Activated CD4-positive, alpha-beta memory T cell treated with anti-CD3 and anti-CD28 coated beads, Interleukin-2, amount 10 ng/mL, durations not matched to agents 7 days and 5 days (primary cell): ENCODE measurements at regions not wholly inside any gene's neighbourhood (a gene's known extent, or its start where the extent isn't known, plus 50 kb on each side); places are given as distances from the start of the nearest gene placed in this dataset.
A peak's percentile ranks its signal among the peaks of the same experiment; 100 is the strongest.

Source experiments
- CTCF ChIA-PET: fragments of 350-600 bp; sonication (Branson Sonifier 250); formaldehyde crosslinking; loops from one replicate; lab custom pipeline; 2021; ENCODE audit warnings: antibody characterized with exemption, inconsistent platforms; lab: Charles Lee
- POLR2A ChIA-PET: fragments of 350-600 bp; sonication (Branson Sonifier 250); formaldehyde crosslinking; loops from one replicate; lab custom pipeline; 2021; ENCODE audit warnings: antibody characterized with exemption; lab: Charles Lee
- DNase-seq: peaks from one replicate; pipeline ENCODE4 v3.0.0-alpha.2; 2020
- H3K27ac Mint-ChIP-seq: one replicate; pipeline ENCODE4 v1.8.0; 2021; ENCODE audit warnings: mild to moderate bottlenecking, mixed read lengths
- H3K27me3 Mint-ChIP-seq: one replicate; pipeline ENCODE4 v1.8.0; 2021; ENCODE audit warnings: mixed read lengths
- H3K36me3 Mint-ChIP-seq: one replicate; pipeline ENCODE4 v1.8.0; 2021; ENCODE audit warnings: low read depth, mixed read lengths
- H3K4me1 Mint-ChIP-seq: one replicate; pipeline ENCODE4 v1.8.0; 2021; ENCODE audit warnings: mixed read lengths
- H3K4me3 Mint-ChIP-seq: one replicate; pipeline ENCODE4 v1.8.0; 2021; ENCODE audit warnings: mild to moderate bottlenecking, mixed read lengths
- H3K9me3 Mint-ChIP-seq: one replicate; pipeline ENCODE4 v1.8.0; 2021; ENCODE audit warnings: mixed read lengths

DNA sequence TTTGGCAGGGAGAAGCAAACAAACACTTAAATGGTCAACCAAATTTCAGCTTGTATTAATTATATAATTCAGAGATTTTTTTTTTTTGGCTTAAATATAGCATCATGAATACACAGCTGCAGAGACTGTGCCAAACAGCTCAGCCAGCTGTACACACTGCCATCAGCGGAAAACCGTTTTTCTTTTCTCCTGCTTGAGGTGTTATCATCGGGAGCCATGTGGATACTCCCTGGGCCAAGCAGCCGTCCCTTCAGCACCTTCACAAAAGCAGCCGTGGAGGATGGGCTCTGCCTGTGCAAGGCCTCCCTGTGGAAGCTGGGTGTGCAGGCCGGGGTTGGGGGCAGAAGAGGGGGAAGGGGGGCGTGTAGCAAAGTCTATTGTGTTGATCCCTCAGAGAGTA, 85.0 kb downstream of the NUF2 start:
- no peak for DNase-seq
- CTCF ChIA-PET = no interaction called here
- H3K9me3 Mint-ChIP-seq = no peaks in the 10 kb centered on the region

DNA sequence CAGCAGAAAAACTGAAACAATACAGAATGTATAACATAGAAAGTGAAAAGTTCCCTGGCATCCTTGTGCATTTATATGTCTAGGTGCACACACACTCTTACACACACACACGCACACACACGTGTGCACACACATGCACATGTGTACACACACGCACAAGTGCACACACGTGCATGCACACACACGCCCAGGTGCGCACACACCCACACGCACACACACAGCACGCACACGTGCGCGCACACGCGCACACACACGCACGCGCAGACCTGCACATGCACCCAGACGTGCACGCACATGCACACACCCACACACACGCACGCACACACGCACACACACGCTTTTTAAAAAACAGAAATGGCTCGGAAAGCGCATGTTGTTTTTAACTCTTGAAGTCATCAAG, 86.5 kb downstream of the NUF2 start:
- Mint-ChIP-seq H3K4me3 (no peak overlapping the region), H3K4me1 (no peaks in the 10 kb centered on the region), H3K36me3 (no peaks in the 10 kb centered on the region), H3K27ac (no peak overlapping the region), H3K27me3 (peaks cover 2% of the 10 kb centered on the region), H3K9me3 (no peaks in the 10 kb centered on the region)
- ChIA-PET CTCF (no interaction called here), POLR2A (no interaction called here)
- no peak for DNase-seq

More for the DNA sequence above, 85.0 kb downstream of the NUF2 start:
- peaks cover 2% of the 10 kb centered on the region for H3K27me3 Mint-ChIP-seq
- H3K27ac Mint-ChIP-seq = no peak overlapping the region
- no peaks in the 10 kb centered on the region for H3K4me1 Mint-ChIP-seq
- H3K4me3 Mint-ChIP-seq = no peak overlapping the region
- H3K36me3 Mint-ChIP-seq = no peaks in the 10 kb centered on the region
- POLR2A ChIA-PET = no interaction called here

DNA sequence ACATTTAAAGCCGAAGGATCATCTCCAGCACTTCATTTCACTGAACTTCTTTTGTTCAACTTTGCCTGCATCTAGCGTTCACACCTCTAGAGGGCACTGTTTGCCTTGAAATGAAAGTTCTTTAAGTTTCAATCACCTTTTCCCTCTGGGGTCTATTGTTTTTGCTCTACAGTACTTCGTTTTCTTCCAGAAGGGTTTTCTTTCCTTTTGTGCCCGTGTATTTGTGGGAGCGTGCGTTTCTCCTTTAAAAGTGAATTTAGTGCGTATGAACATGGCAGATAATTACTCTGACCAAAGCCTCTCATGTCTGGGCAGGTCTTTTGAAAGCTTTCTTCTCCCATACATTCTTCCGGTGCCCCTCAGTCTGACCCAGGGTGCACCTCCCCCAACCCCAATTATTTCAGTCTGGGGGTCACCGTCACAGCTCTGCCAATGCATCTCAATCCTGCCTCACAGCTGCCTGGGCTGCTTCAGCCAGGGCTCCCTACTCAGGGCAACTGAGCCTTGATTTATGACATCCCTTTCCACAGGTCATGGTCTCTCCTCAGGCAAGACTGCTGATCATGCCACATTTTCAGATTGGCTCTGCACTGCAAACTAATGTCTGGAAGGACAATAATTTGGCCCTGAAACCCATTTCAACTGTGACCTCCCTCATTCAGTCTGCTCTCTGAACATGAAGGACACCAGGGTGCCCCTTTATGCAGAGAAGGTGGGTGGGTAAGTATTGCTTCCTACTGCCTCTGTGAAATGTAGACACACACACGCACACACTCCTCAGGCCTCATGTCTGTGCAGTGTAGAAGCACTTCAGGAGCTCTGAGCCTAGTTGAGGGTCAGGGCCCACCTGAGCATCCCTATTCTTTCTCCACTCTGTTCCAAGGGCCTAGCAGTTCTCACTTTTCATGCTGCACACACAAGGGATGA, 88.6 kb downstream of the NUF2 start:
- Mint-ChIP-seq H3K4me1 (no peaks in the 10 kb centered on the region), H3K36me3 (no peaks in the 10 kb centered on the region), H3K27me3 (peaks cover 2% of the 10 kb centered on the region), H3K27ac (no peak overlapping the region), H3K4me3 (no peak overlapping the region), H3K9me3 (no peaks in the 10 kb centered on the region)
- ChIA-PET CTCF (interaction anchor here (1.0 kb wide), 1 partner anchor 35 kb away, joined by 3 read pairs; no protein-coding TSS in a partner anchor), POLR2A (no interaction called here)
- peak; percentile 30 for DNase-seq

DNA sequence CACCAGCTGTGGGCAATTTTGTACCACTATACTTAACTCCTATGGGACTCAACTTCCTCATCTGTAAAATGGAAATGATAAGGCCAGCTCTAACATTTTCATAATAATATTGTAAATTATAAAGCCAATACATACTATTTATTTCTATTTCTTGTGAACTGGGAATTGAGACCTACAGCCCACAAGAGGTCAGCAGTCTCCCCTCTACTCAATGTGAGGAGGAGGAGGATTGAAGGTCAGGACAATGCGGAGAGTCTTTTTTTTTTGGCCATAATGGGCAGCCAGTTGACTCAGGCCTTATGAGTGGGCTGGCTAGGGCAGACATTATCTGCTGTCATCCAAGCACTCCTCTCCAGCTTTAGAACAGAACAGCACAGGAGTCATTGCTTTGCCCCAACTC, 90.5 kb downstream of the NUF2 start:
- ChIA-PET CTCF (interaction anchor here (1.5 kb wide), 1 partner anchor 1375 kb away, joined by 7 read pairs; no protein-coding TSS in a partner anchor), POLR2A (no interaction called here)
- Mint-ChIP-seq H3K36me3 (no peaks in the 10 kb centered on the region), H3K4me1 (no peaks in the 10 kb centered on the region), H3K27me3 (peaks cover 2% of the 10 kb centered on the region), H3K9me3 (no peaks in the 10 kb centered on the region), H3K4me3 (no peak overlapping the region), H3K27ac (no peak overlapping the region)
- no peak for DNase-seq

DNA sequence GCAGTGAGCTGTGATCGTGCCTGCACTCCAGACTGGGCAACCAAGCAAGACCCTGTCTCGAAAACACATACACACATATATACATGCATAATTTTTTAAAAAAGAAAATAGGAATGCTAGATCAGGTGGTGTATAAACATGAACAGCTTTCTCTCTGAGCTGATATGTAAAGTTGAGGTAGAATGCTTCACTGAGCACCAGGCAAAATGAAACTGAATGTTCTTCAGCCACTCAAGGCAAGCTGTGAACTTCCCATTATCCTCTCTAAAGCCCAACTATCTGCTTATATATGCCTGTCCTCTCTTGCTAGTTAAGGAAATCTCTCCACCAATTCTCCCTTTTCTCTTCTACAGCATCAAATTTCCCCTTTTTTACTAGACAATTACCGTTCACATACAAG, 93.0 kb downstream of the NUF2 start:
- CTCF ChIA-PET = no interaction called here
- H3K4me3 Mint-ChIP-seq = no peak overlapping the region

DNA sequence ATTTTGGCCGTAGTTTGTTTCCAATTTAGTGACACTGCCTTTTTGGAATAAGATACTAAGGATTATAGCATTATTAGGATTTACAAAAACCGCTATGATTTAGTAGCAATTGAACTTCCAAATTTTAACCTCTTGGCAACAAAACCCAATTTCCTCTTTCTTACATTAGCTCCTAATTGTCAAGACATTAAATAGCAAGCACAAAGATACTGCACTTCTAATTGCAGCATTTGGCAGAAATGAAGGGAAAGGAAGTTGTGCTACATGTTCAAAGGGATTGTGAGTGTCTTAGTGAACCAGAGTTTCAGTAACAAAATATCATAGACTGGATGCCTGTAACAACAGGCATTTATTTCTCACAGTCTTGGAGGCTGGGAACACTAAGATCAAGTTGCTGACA, 99.9 kb downstream of the NUF2 start:
- H3K4me1 Mint-ChIP-seq = no peaks in the 10 kb centered on the region
- no peaks in the 10 kb centered on the region for H3K36me3 Mint-ChIP-seq
- no peaks in the 10 kb centered on the region for H3K9me3 Mint-ChIP-seq
- POLR2A ChIA-PET = no interaction called here
- no peak overlapping the region for H3K4me3 Mint-ChIP-seq
- H3K27me3 Mint-ChIP-seq = no peaks in the 10 kb centered on the region
- H3K27ac Mint-ChIP-seq = no peak overlapping the region
- no peak for DNase-seq
- CTCF ChIA-PET = no interaction called here

More for the DNA sequence above, 93.0 kb downstream of the NUF2 start:
- no peaks in the 10 kb centered on the region for H3K9me3 Mint-ChIP-seq
- no peak overlapping the region for H3K27ac Mint-ChIP-seq
- H3K4me1 Mint-ChIP-seq = no peaks in the 10 kb centered on the region
- DNase-seq = no peak
- POLR2A ChIA-PET = no interaction called here
- peaks cover 2% of the 10 kb centered on the region for H3K27me3 Mint-ChIP-seq
- no peaks in the 10 kb centered on the region for H3K36me3 Mint-ChIP-seq

DNA sequence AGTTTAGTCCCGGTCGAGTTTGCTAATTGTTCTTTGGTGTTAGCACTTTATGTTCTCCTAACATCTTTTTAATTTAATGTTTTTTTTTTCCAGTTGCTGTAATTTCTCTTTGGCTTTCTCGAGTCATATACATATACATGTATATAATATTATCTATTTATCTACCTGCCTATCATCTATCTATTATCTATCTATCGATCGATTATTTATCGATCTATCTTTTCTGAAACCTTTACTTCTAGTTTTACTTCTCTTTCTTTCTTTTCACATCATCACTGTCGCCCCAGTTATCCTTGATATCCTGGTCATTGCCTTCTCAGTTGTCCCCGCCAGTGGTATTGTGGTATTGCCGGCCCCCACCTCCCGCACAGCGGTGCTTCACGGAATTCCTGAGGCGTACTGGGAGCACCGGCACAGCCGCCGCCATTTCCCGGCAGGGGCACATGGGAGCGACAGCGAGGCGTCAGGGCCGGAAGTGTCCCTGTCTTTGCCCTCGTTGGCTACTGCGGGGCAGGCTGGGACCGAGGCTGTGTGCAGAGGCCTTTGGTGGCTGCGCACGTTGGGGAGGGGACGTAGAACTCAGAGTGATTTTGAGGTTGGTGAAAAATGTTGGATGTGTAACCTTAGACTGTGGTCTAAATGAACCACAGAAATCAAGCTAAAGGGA, 101.1 kb downstream of the NUF2 start:
- Mint-ChIP-seq H3K36me3 (no peaks in the 10 kb centered on the region), H3K27ac (no peak overlapping the region), H3K9me3 (no peaks in the 10 kb centered on the region), H3K4me1 (no peaks in the 10 kb centered on the region), H3K4me3 (no peak overlapping the region), H3K27me3 (no peaks in the 10 kb centered on the region)
- DNase-seq = no peak
- ChIA-PET CTCF (no interaction called here), POLR2A (no interaction called here)

DNA sequence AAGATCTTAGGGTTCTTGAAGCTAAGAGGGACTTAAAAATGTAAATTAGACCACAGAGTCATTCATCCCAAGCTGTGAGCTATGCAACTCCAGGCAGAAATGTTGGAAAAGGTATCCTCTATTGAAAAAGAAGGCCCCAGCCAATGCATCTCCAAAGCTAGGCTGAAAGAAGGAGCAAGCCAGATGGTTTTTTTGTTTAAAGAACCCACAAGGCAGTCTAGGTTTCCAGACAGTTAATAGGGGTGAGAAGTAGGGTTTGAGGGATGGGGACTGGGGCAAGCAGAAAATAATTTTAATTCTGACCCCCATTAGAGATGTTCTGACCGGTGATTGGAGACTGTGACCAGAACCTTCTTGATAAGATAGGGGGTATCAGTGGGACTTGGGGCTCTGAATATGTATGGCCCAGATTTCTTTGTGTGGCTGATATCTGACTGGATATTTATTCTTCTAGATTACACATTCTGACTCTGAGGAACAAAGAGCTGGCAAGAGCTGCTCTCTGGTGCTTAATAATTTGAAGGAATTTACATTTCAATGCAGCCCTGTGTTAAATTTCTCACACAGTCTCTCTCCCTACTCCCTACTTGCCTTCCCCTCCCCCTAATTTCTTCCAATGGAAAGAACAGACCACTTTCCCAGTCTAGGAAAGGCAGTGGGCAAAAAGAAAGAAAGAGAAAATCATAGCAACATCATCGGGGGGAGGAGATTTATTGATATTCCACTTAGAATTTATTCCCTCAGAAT, 104.9 kb downstream of the NUF2 start:
- DNase-seq = no peak
- ChIA-PET POLR2A (no interaction called here), CTCF (no interaction called here)
- Mint-ChIP-seq H3K27me3 (no peaks in the 10 kb centered on the region), H3K9me3 (no peaks in the 10 kb centered on the region), H3K4me3 (no peak overlapping the region), H3K27ac (no peak overlapping the region), H3K4me1 (no peaks in the 10 kb centered on the region), H3K36me3 (no peaks in the 10 kb centered on the region)

DNA sequence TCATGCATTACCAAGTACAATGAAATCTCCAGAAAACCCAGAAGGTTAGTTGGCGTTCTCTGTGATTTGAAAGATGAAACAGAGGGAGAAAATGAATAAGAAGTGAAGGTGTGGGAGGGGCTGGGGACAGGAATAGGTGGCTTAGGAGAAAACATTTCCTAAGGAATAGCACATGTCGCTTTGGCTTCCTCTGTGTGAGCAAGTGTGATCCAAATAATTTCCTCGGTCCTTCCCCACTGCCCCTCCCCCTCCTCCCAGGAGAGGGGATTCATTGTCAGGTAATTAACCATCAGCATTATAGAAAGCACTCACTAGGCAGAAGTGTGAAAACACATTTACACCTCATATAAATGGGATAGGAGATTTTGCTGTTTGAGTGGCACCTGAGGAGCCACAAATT, 105.5 kb downstream of the NUF2 start:
- DNase-seq = no peak
- no peaks in the 10 kb centered on the region for H3K9me3 Mint-ChIP-seq
- no peak overlapping the region for H3K4me3 Mint-ChIP-seq
- no peak overlapping the region for H3K27ac Mint-ChIP-seq
- ChIA-PET CTCF (no interaction called here), POLR2A (no interaction called here)
- H3K4me1 Mint-ChIP-seq = no peaks in the 10 kb centered on the region
- no peaks in the 10 kb centered on the region for H3K36me3 Mint-ChIP-seq
- H3K27me3 Mint-ChIP-seq = no peaks in the 10 kb centered on the region

DNA sequence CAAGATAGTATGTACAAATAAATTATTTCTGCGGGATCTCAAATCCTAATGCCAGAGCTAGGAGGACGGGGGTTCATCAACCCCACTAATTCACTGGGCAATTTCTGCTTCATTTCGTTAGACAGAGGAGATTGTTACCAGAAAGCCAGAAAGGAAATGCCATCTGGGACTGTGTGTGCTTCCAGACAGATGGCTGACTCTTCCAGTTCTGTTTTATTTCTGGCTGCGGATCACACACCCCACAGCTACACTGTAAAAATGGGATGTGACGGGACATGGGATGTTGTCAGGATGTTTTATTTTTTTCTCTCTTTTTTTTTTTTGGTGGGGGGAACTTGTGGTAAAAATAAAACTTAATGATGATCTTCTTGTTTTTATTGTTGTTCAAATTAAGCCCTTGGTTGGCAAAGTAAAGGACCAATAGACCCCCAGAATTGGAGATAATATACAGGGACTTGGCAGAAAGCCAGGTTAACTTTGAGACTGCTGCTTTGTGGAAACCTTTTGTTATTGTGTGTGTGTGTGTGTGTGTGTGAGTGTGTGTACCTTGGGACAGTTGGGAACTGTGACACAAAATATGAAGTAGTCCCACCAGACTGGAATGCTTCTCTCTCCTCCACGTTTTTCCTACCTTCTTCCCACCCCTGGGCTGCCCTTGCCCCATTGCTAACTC, 114.5 kb downstream of the NUF2 start:
- Mint-ChIP-seq H3K4me1 (no peaks in the 10 kb centered on the region), H3K27ac (no peak overlapping the region), H3K9me3 (peaks cover 2% of the 10 kb centered on the region), H3K36me3 (no peaks in the 10 kb centered on the region), H3K27me3 (no peaks in the 10 kb centered on the region), H3K4me3 (no peak overlapping the region)
- DNase-seq = no peak
- ChIA-PET POLR2A (no interaction called here), CTCF (no interaction called here)

DNA sequence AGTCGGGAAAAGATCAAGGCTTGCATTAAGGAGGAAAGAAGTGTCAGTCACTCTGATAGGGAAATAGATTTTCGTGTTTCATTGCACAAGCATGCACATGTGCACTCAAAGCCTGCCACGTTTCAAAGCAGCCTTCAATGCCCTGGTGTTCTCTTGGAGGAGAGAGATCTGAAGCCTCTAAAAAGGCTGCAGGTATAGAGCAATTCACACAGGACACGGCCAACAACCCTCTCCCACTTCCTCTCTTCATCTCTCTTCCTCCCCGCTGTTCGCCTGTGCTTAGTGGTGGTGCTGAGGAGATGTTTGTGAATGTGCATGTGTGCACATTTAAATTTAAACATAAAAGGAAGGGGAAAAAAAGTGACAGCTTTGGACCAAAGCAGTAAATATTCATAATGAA, 117.7 kb downstream of the NUF2 start:
- no peak overlapping the region for H3K4me3 Mint-ChIP-seq
- H3K4me1 Mint-ChIP-seq = no peaks in the 10 kb centered on the region
- H3K27ac Mint-ChIP-seq = no peak overlapping the region
- no peaks in the 10 kb centered on the region for H3K36me3 Mint-ChIP-seq
- H3K27me3 Mint-ChIP-seq = no peaks in the 10 kb centered on the region
- POLR2A ChIA-PET = no interaction called here
- CTCF ChIA-PET = no interaction called here
- no peaks in the 10 kb centered on the region for H3K9me3 Mint-ChIP-seq
- DNase-seq = no peak

DNA sequence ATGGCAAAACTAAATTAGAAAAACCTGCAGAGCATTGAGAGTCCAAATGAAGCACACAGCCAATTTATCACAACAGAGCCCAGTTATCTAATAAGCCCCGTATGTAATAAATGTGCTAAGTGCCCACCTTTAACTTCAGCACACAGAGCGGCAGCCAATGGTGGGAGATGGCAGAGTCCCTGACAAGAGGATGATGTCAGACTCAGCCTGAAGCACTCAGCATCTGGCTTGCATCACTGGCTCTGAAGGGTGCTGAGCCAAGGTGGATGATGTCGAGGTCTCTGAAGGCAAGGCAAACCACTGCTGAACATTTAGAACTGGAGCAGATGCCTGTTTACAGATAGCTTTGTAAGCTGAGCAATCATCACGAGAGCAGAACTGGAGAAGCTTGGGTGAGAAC, 118.3 kb downstream of the NUF2 start:
- DNase-seq = no peak
- ChIA-PET CTCF (no interaction called here), POLR2A (no interaction called here)
- H3K27me3 Mint-ChIP-seq = no peaks in the 10 kb centered on the region
- H3K4me1 Mint-ChIP-seq = no peaks in the 10 kb centered on the region
- no peak overlapping the region for H3K4me3 Mint-ChIP-seq
- no peaks in the 10 kb centered on the region for H3K36me3 Mint-ChIP-seq
- no peak overlapping the region for H3K27ac Mint-ChIP-seq
- no peaks in the 10 kb centered on the region for H3K9me3 Mint-ChIP-seq
